ENCODE measurements at regions not wholly inside any gene's neighbourhood (a gene's known extent, or its start where the extent isn't known, plus 50 kb on each side); places are given as distances from the start of the nearest gene placed in this dataset.

DNA sequence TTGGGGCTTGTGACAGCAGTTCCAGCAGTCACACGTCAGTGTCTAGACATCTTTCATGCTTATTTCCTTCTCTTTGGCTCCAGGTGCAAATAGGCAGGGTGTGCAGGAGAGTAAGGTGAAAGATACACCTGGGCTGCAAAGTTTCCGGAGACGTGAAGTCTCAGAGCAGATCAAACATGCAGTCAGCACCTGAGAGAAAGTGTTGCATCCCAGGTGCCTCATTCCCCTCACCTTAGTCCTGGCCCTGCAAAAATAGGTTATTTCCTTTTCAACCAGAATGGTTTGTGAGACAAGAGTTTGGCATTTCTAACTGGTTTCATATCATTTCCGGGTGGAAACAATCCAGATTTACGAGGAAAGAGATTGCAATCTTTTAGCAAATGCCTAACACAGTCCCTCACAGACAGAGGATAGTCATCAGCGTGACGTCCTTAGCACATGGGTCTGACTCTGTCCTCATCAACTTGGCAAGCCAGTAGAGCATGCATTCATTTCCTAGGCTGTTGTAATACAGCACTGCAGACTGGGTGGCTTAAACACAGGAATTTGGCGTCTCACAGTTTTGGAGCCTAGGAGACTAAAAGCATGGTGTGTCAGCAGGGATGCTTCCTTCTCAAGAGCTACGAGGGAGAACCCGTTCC, 58.2 kb upstream of the ARRDC4 start:
- TF ChIP-seq, protein P1, sequence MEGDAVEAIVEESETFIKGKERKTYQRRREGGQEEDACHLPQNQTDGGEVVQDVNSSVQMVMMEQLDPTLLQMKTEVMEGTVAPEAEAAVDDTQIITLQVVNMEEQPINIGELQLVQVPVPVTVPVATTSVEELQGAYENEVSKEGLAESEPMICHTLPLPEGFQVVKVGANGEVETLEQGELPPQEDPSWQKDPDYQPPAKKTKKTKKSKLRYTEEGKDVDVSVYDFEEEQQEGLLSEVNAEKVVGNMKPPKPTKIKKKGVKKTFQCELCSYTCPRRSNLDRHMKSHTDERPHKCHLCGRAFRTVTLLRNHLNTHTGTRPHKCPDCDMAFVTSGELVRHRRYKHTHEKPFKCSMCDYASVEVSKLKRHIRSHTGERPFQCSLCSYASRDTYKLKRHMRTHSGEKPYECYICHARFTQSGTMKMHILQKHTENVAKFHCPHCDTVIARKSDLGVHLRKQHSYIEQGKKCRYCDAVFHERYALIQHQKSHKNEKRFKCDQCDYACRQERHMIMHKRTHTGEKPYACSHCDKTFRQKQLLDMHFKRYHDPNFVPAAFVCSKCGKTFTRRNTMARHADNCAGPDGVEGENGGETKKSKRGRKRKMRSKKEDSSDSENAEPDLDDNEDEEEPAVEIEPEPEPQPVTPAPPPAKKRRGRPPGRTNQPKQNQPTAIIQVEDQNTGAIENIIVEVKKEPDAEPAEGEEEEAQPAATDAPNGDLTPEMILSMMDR (IDR thresholded peaks at IDR 0.05 in 4 of 5, conservative IDR thresholded peaks at IDR 0.05 in 1 of 5) = no peak
- TF ChIP-seq POLR2A (IDR thresholded peaks at IDR 0.05) = no peak

Data from gastrocnemius medialis (tissue), 4 donors.